Trophoblast cell (in vitro differentiated cells and primary cell): ENCODE measurements at regions not wholly inside any gene's neighbourhood (a gene's known extent, or its start where the extent isn't known, plus 50 kb on each side); places are given as distances from the start of the nearest gene placed in this dataset.

Source experiments
- DNase-seq, 2 donors: peaks; one replicate each; pipeline ENCODE4 v3.0.0-alpha.2; 2016
- H2AFZ ChIP-seq: 2 replicates; pipeline ENCODE4 v1.6.1; 2013; ENCODE audit warnings: low read length, moderate library complexity, mild to moderate bottlenecking; ENCODE audit not compliant: insufficient read depth, poor library complexity
- H2AK5ac ChIP-seq: 2 replicates; pipeline ENCODE4 v1.6.1; 2013; ENCODE audit warnings: mild to moderate bottlenecking, low read length
- H2BK120ac ChIP-seq: 2 replicates; pipeline ENCODE4 v1.6.1; 2013; ENCODE audit warnings: low read length, mild to moderate bottlenecking, moderate library complexity; ENCODE audit not compliant: insufficient read depth, poor library complexity
- H2BK12ac ChIP-seq: 2 replicates; pipeline ENCODE4 v1.6.1; 2013; ENCODE audit warnings: mild to moderate bottlenecking, low read length, moderate library complexity
- H2BK5ac ChIP-seq: 2 replicates; pipeline ENCODE4 v1.6.1; 2013; ENCODE audit warnings: low read length, low read depth, moderate library complexity, mild to moderate bottlenecking; ENCODE audit not compliant: poor library complexity
- H3K14ac ChIP-seq: 2 replicates; pipeline ENCODE4 v1.6.1; 2013; ENCODE audit warnings: mild to moderate bottlenecking, low read length
- H3K18ac ChIP-seq: 2 replicates; pipeline ENCODE4 v1.6.1; 2013; ENCODE audit warnings: mild to moderate bottlenecking, low read length
- H3K23ac ChIP-seq: 2 replicates; pipeline ENCODE4 v1.6.1; 2013; ENCODE audit warnings: low read length
- H3K27ac ChIP-seq: 2 replicates; pipeline ENCODE4 v1.5.1; 2013; ENCODE audit warnings: low read depth, mild to moderate bottlenecking, inconsistent platforms, low read length, moderate library complexity
- H3K27me3 ChIP-seq: 2 replicates; pipeline ENCODE4 v1.6.1; 2013; ENCODE audit warnings: inconsistent platforms, mild to moderate bottlenecking, low read length, moderate library complexity; ENCODE audit not compliant: insufficient read depth
- H3K36me3 ChIP-seq, 2 experiments: 1 replicate in 1 of 2; 2 replicates in 1 of 2; pipeline ENCODE4 v1.6.1; 2013; ENCODE audit warnings: low read length in 2 of 2, mild to moderate bottlenecking in 2 of 2, moderate library complexity in 1 of 2; ENCODE audit not compliant: insufficient read depth in 2 of 2, control insufficient read depth in 1 of 2
- H3K4ac ChIP-seq: 2 replicates; pipeline ENCODE4 v1.6.1; 2013; ENCODE audit warnings: low read depth, mild to moderate bottlenecking, low read length, moderate library complexity
- H3K4me1 ChIP-seq, 2 experiments: 1 replicate in 1 of 2; 2 replicates in 1 of 2; pipeline ENCODE4 v1.6.1; 2013; ENCODE audit warnings: low read length in 2 of 2, mild to moderate bottlenecking in 2 of 2, moderate library complexity in 1 of 2; ENCODE audit not compliant: insufficient read depth in 2 of 2, control insufficient read depth in 1 of 2
- H3K4me2 ChIP-seq: 2 replicates; pipeline ENCODE4 v1.6.1; 2013; ENCODE audit warnings: inconsistent platforms, mild to moderate bottlenecking, low read length, moderate library complexity
- H3K4me3 ChIP-seq: 2 replicates; pipeline ENCODE4 v1.5.1; 2013; ENCODE audit warnings: mild to moderate bottlenecking, low read depth, low read length, inconsistent platforms
- H3K79me1 ChIP-seq: one replicate; pipeline ENCODE4 v1.6.1; 2013; ENCODE audit warnings: low read length
- H3K79me2 ChIP-seq: 2 replicates; pipeline ENCODE4 v1.6.1; 2013; ENCODE audit warnings: low read length, mild to moderate bottlenecking; ENCODE audit not compliant: control insufficient read depth, insufficient read depth, poor library complexity
- H3K9ac ChIP-seq: 2 replicates; pipeline ENCODE4 v1.6.1; 2013; ENCODE audit warnings: mild to moderate bottlenecking, low read length
- H3K9me3 ChIP-seq: 2 replicates; pipeline ENCODE4 v1.6.1; 2013; ENCODE audit warnings: low read depth, mild to moderate bottlenecking, control low read depth, inconsistent platforms, low read length; ENCODE audit not compliant: insufficient read depth
- H4K12ac ChIP-seq: 2 replicates; pipeline ENCODE4 v1.6.1; 2013; ENCODE audit warnings: low read depth, mild to moderate bottlenecking, low read length, moderate library complexity
- H4K8ac ChIP-seq: 2 replicates; pipeline ENCODE4 v1.6.1; 2013; ENCODE audit warnings: low read depth, mild to moderate bottlenecking, low read length, moderate library complexity
- H4K91ac ChIP-seq: one replicate; pipeline ENCODE4 v1.6.1; 2013; ENCODE audit warnings: low read depth, mild to moderate bottlenecking, low read length, moderate library complexity
- WGBS: extraction: QIAGEN DNeasy Blood & Tissue Kit; methylation state at CpG from one replicate; pipeline ENCODE4 v1.1.7; 2013; ENCODE audit warnings: missing lambda C conversion rate; ENCODE audit not compliant: insufficient read length, insufficient coverage; ENCODE audit errors: extremely low coverage; 5-methylcytosine and 5-hydroxymethylcytosine counted together

GRCh38 chr2:129181963-129182362, 797.5 kb upstream of the RAB6C start:
- no CpG with 5 or more reads among the region's 4 CpGs for WGBS
- Histone ChIP-seq H4K91ac (no peak overlapping the region), H3K9me3 (peaks cover 5% of the 10 kb centered on the region), H3K4me2 (no peak overlapping the region), H3K27me3 (no peaks in the 10 kb centered on the region), H2AK5ac (no peak overlapping the region), H4K12ac (no peak overlapping the region), H2BK12ac (no peak overlapping the region), H4K8ac (no peak overlapping the region), H3K23ac (no peak overlapping the region), H3K4ac (no peak overlapping the region), H3K18ac (no peak overlapping the region), H3K27ac (no peak overlapping the region), H2BK120ac (no peak overlapping the region), H3K4me1 (no peaks in the 10 kb centered on the region), H2AFZ (no peak overlapping the region), H3K4me3 (no peak overlapping the region), H3K79me2 (no peaks in the 10 kb centered on the region), H3K36me3 (no peaks in the 10 kb centered on the region), H2BK5ac (no peak overlapping the region), H3K9ac (no peak overlapping the region), H3K79me1 (no peaks in the 10 kb centered on the region), H3K14ac (no peak overlapping the region)
- DNase-seq = no peak

- Histone ChIP-seq H3K14ac (no peak overlapping the region), H3K4me2 (no peak overlapping the region), H3K27ac (no peak overlapping the region), H3K79me2 (no peaks in the 10 kb centered on the region), H2BK12ac (no peak overlapping the region), H3K9ac (no peak overlapping the region), H3K27me3 (no peaks in the 10 kb centered on the region), H4K91ac (no peak overlapping the region), H3K18ac (no peak overlapping the region), H4K8ac (no peak overlapping the region), H3K36me3 (no peaks in the 10 kb centered on the region), H3K4me1 (peaks cover 21 to 25% of the 10 kb centered on the region in 2 experiments), H2BK120ac (no peak overlapping the region), H3K23ac (no peak overlapping the region), H3K4ac (no peak overlapping the region), H2AK5ac (no peak overlapping the region), H2AFZ (no peak overlapping the region), H3K4me3 (no peak overlapping the region), H3K79me1 (peaks cover 2% of the 10 kb centered on the region), H3K9me3 (peaks cover 4% of the 10 kb centered on the region), H4K12ac (no peak overlapping the region), H2BK5ac (no peak overlapping the region)
- DNase-seq = no peak
- no CpG with 5 or more reads among the region's 3 CpGs for whole genome bisulfite sequencing
These were observed 792.1 kb upstream of the RAB6C start for GRCh38 chr2:129187343-129187742.

GRCh38 chr2:129188451-129188850, 791.0 kb upstream of the RAB6C start:
- Histone ChIP-seq H3K4me3 (no peak overlapping the region), H2BK12ac (no peak overlapping the region), H3K9me3 (peaks cover 4% of the 10 kb centered on the region), H3K9ac (no peak overlapping the region), H3K4me1 (peaks cover 21 to 35% of the 10 kb centered on the region in 2 experiments), H2BK5ac (no peak overlapping the region), H3K18ac (no peak overlapping the region), H3K4me2 (no peak overlapping the region), H4K8ac (no peak overlapping the region), H4K12ac (no peak overlapping the region), H3K23ac (no peak overlapping the region), H3K27ac (no peak overlapping the region), H3K4ac (no peak overlapping the region), H3K27me3 (no peaks in the 10 kb centered on the region), H2AK5ac (no peak overlapping the region), H3K36me3 (no peaks in the 10 kb centered on the region), H2BK120ac (no peak overlapping the region), H4K91ac (no peak overlapping the region), H3K79me1 (peaks cover 2% of the 10 kb centered on the region), H3K14ac (no peak overlapping the region), H3K79me2 (no peaks in the 10 kb centered on the region), H2AFZ (no peak overlapping the region)
- WGBS = no CpG with 5 or more reads among the region's 9 CpGs
- DNase-seq = no peak

GRCh38 chr2:129189617-129190319, 789.7 kb upstream of the RAB6C start:
- no CpG with 5 or more reads among the region's 10 CpGs for WGBS
- H3K27ac ChIP-seq = no peak overlapping the region
- H4K91ac ChIP-seq = no peak overlapping the region
- H3K79me2 ChIP-seq = no peaks in the 10 kb centered on the region
- peak overlapping the region; percentile 46 for H2BK12ac ChIP-seq
- H4K8ac ChIP-seq = no peak overlapping the region
- no peaks in the 10 kb centered on the region for H3K27me3 ChIP-seq
- H2BK5ac ChIP-seq = no peak overlapping the region
- no peak overlapping the region for H3K4me3 ChIP-seq
- no peak overlapping the region for H2AFZ ChIP-seq
- peaks cover 4% of the 10 kb centered on the region for H3K9me3 ChIP-seq
- H4K12ac ChIP-seq = no peak overlapping the region
- H2BK120ac ChIP-seq = no peak overlapping the region
- H3K14ac ChIP-seq = no peak overlapping the region
- H2AK5ac ChIP-seq = no peak overlapping the region
- H3K9ac ChIP-seq = no peak overlapping the region
- peaks cover 2% of the 10 kb centered on the region for H3K79me1 ChIP-seq
- DNase-seq = no peak
- H3K23ac ChIP-seq = no peak overlapping the region
- no peak overlapping the region for H3K4me2 ChIP-seq
- no peaks in the 10 kb centered on the region for H3K36me3 ChIP-seq
- no peak overlapping the region for H3K4ac ChIP-seq
- peaks cover 21 to 35% of the 10 kb centered on the region in 2 experiments for H3K4me1 ChIP-seq
- H3K18ac ChIP-seq = no peak overlapping the region
